IMR-90 (cell line): ENCODE measurements at regions not wholly inside any gene's neighbourhood (a gene's known extent, or its start where the extent isn't known, plus 50 kb on each side); places are given as distances from the start of the nearest gene placed in this dataset.

Experiments
- ATAC-seq: fragments of 200-7000 bp; cut with Tn5 transposase; 2 replicates; pipeline ENCODE4 v1.9.1; 2020; ENCODE audit warnings: low read depth, mild to moderate bottlenecking, moderate library complexity
- BruUV-seq: library from RNA; stranded (reverse); fragments of 400-500 nt; replicated peaks from 2 replicates; lab custom pipeline; 2021; lab: Mats Ljungman, UMichigan
- CTCF ChIA-PET: fragments of 300-600 bp; formaldehyde crosslinking; extraction: SDS; loops from one replicate; lab custom pipeline; 2021; ENCODE audit warnings: antibody characterized with exemption; lab: Yijun Ruan, JAX
- POLR2A ChIA-PET: fragments of 300-600 bp; sonication (Branson Sonifier 250); formaldehyde crosslinking; loops from one replicate; lab custom pipeline; 2022; ENCODE audit warnings: antibody characterized with exemption; ENCODE audit not compliant: unreplicated experiment; lab: Charles Lee
- DNase-seq: peaks from one replicate; pipeline ENCODE4 v3.0.0; 2013
- H2AFZ ChIP-seq: replicated peaks from 2 replicates; pipeline ENCODE3; 2013; ENCODE audit warnings: low read length, mild to moderate bottlenecking; ENCODE audit not compliant: poor library complexity
- H2AK5ac ChIP-seq: 2 replicates; pipeline ENCODE4 v1.6.1; 2013; ENCODE audit warnings: low read depth, low read length, inconsistent platforms
- H2AK9ac ChIP-seq: replicated peaks from 2 replicates; pipeline ENCODE3; 2013; ENCODE audit warnings: mild to moderate bottlenecking, low read depth, low read length, moderate library complexity; ENCODE audit not compliant: poor library complexity
- H2BK120ac ChIP-seq: 2 replicates; pipeline ENCODE4 v1.6.1; 2013; ENCODE audit warnings: low read depth, low read length, inconsistent platforms
- H2BK15ac ChIP-seq: 3 replicates; pipeline ENCODE4 v1.6.1; 2013; ENCODE audit warnings: low read depth, low read length, inconsistent platforms
- H2BK20ac ChIP-seq: 2 replicates; pipeline ENCODE4 v1.6.1; 2013; ENCODE audit warnings: low read depth, mild to moderate bottlenecking, inconsistent platforms, low read length, moderate library complexity
- H2BK5ac ChIP-seq: 2 replicates; pipeline ENCODE4 v1.6.1; 2013; ENCODE audit warnings: mild to moderate bottlenecking, low read depth, low read length, inconsistent platforms; ENCODE audit not compliant: poor library complexity, severe bottlenecking
- H3K14ac ChIP-seq: replicated peaks from 2 replicates; pipeline ENCODE4 v1.6.1; 2013; ENCODE audit warnings: low read depth, low read length, inconsistent platforms
- H3K18ac ChIP-seq: 2 replicates; pipeline ENCODE4 v1.6.1; 2013; ENCODE audit warnings: low read depth, low read length, control low read depth
- H3K23ac ChIP-seq: 2 replicates; pipeline ENCODE4 v1.6.1; 2013; ENCODE audit warnings: low read depth, low read length, inconsistent platforms
- H3K27ac ChIP-seq: 2 replicates; pipeline ENCODE4 v1.5.1; 2013; ENCODE audit warnings: mild to moderate bottlenecking, control low read depth, low read length; ENCODE audit not compliant: insufficient read depth
- H3K27me3 ChIP-seq: 2 replicates; pipeline ENCODE4 v1.6.1; 2013; ENCODE audit warnings: low read length; ENCODE audit not compliant: control insufficient read depth, insufficient read depth
- H3K36me3 ChIP-seq: 2 replicates; pipeline ENCODE4 v1.6.1; 2013; ENCODE audit warnings: low read length, mixed read lengths; ENCODE audit not compliant: control insufficient read depth, insufficient read depth
- H3K4ac ChIP-seq: 2 replicates; pipeline ENCODE4 v1.6.1; 2013; ENCODE audit warnings: low read depth, low read length, inconsistent platforms
- H3K4me1 ChIP-seq: 2 replicates; pipeline ENCODE4 v1.6.1; 2013; ENCODE audit warnings: low read length, mixed read lengths; ENCODE audit not compliant: control insufficient read depth, insufficient read depth
- H3K4me2 ChIP-seq: 2 replicates; pipeline ENCODE4 v1.6.1; 2013; ENCODE audit warnings: low read depth, mild to moderate bottlenecking, control low read depth, low read length, moderate library complexity
- H3K4me3 ChIP-seq: 2 replicates; pipeline ENCODE4 v1.5.1; 2013; ENCODE audit warnings: low read depth, mild to moderate bottlenecking, control low read depth, low read length, moderate library complexity; ENCODE audit not compliant: insufficient read depth
- H3K56ac ChIP-seq: 2 replicates; pipeline ENCODE4 v1.6.1; 2013; ENCODE audit warnings: low read length, inconsistent platforms; ENCODE audit not compliant: insufficient read depth; ENCODE audit errors: extremely low read depth
- H3K79me1 ChIP-seq, 2 experiments: 2 replicates each; pipeline ENCODE4 v1.6.1; 2013; ENCODE audit warnings: low read length in 2 of 2, inconsistent platforms in 1 of 2, low read depth in 1 of 2
- H3K9ac ChIP-seq: 2 replicates; pipeline ENCODE4 v1.6.1; 2013; ENCODE audit warnings: low read depth, low read length, control low read depth
- H3K9me1 ChIP-seq: 2 replicates; pipeline ENCODE4 v1.6.1; 2013; ENCODE audit warnings: low read length, inconsistent platforms; ENCODE audit not compliant: insufficient read depth
- H3K9me3 ChIP-seq: 2 replicates; pipeline ENCODE4 v1.6.1; 2013; ENCODE audit warnings: low read length; ENCODE audit not compliant: control insufficient read depth, insufficient read depth
- H4K20me1 ChIP-seq: 2 replicates; pipeline ENCODE4 v1.6.1; 2013; ENCODE audit warnings: low read length, inconsistent platforms; ENCODE audit not compliant: insufficient read depth
- H4K5ac ChIP-seq: 2 replicates; pipeline ENCODE4 v1.6.1; 2013; ENCODE audit warnings: mild to moderate bottlenecking, low read depth, low read length, control low read depth
- H4K8ac ChIP-seq, 2 experiments: 2 replicates each; pipeline ENCODE4 v1.6.1; 2013; ENCODE audit warnings: low read depth in 2 of 2, low read length in 2 of 2, control low read depth in 1 of 2, inconsistent platforms in 1 of 2
- H4K91ac ChIP-seq: 2 replicates; pipeline ENCODE4 v1.6.1; 2013; ENCODE audit warnings: low read depth, low read length, inconsistent platforms; ENCODE audit not compliant: insufficient read depth
- BHLHE40 ChIP-seq: fragments of 150-350 bp; IDR thresholded peaks from 2 replicates; pipeline ENCODE4 v1.6.1; 2016; ENCODE audit warnings: mild to moderate bottlenecking, low read depth, low read length
- CEBPB ChIP-seq: IDR thresholded peaks from 2 replicates; pipeline ENCODE4 v1.6.1; 2012; ENCODE audit warnings: low read depth, low read length, improper control_type of control experiment
- CHD1 ChIP-seq: IDR thresholded peaks from 2 replicates; pipeline ENCODE4 v1.6.1; 2012; ENCODE audit warnings: low read depth, low read length, improper control_type of control experiment
- FOS ChIP-seq: fragments of 150-350 bp; IDR thresholded peaks from 2 replicates; pipeline ENCODE4 v1.6.1; 2016; ENCODE audit warnings: low read depth, low read length
- MAFK ChIP-seq: IDR thresholded peaks from 2 replicates; pipeline ENCODE4 v1.6.1; 2012; ENCODE audit warnings: low read depth, low read length, improper control_type of control experiment
- MAZ ChIP-seq: IDR thresholded peaks from 2 replicates; pipeline ENCODE4 v1.6.1; 2012; ENCODE audit warnings: low read depth, mild to moderate bottlenecking, low read length, improper control_type of control experiment, moderate library complexity, borderline replicate concordance
- MXI1 ChIP-seq: IDR thresholded peaks from 2 replicates; pipeline ENCODE4 v1.6.1; 2012; ENCODE audit warnings: low read depth, mild to moderate bottlenecking, low read length, moderate library complexity, borderline replicate concordance
- NFE2L2 ChIP-seq: fragments of 150-350 bp; IDR thresholded peaks from 2 replicates; pipeline ENCODE4 v1.6.1; 2016; ENCODE audit warnings: low read depth, mild to moderate bottlenecking, low read length
- POLR2A ChIP-seq: IDR thresholded peaks from 2 replicates; pipeline ENCODE4 v1.6.1; 2012; ENCODE audit warnings: mild to moderate bottlenecking, low read depth, low read length
- RAD21 ChIP-seq: IDR thresholded peaks from 2 replicates; pipeline ENCODE4 v1.6.1; 2012; ENCODE audit warnings: low read length, improper control_type of control experiment
- RCOR1 ChIP-seq: IDR thresholded peaks from 2 replicates; pipeline ENCODE4 v1.6.1; 2012; ENCODE audit warnings: mild to moderate bottlenecking, low read length, improper control_type of control experiment; ENCODE audit not compliant: insufficient replicate concordance
- RFX5 ChIP-seq: IDR thresholded peaks from 2 replicates; pipeline ENCODE4 v1.8.0; 2012; ENCODE audit warnings: low read depth, mild to moderate bottlenecking, low read length, moderate library complexity
- SMC3 ChIP-seq: fragments of 150-350 bp; IDR thresholded peaks from 2 replicates; pipeline ENCODE4 v1.6.1; 2016; ENCODE audit warnings: low read depth, mild to moderate bottlenecking, antibody characterized with exemption, low read length, moderate library complexity
- WGBS, 2 experiments: methylation state at CpG; one replicate each; pipeline versions ENCODE4 v1.1.5 to v1.1.7; 2013; ENCODE audit warnings: missing lambda C conversion rate in 2 of 2; ENCODE audit not compliant: insufficient read length in 1 of 2; ENCODE audit errors: extremely low coverage in 2 of 2; 5-methylcytosine and 5-hydroxymethylcytosine counted together
- dilution Hi-C: fragments of 300-500 bp; cut with HindIII; formaldehyde crosslinking; loops from one replicate; pipeline ENCODE4 v1.14.3; 2018; ENCODE audit warnings: low sequenced_read_pairs; ENCODE audit not compliant: unreplicated experiment
- in situ Hi-C: fragments of 300-500 bp; cut with MboI; formaldehyde crosslinking; loops from 3 replicates; pipeline ENCODE4 v1.14.3; 2019; ENCODE audit warnings: low sequenced_read_pairs, inconsistent platforms, mixed read lengths
- intact Hi-C: fragments of 100-400 bp; cut with micrococcal nuclease; formaldehyde crosslinking; loops from 2 replicates; pipeline ENCODE4 v1.10.0; 2022
- TF ChIP-seq, protein P1 (sequence below): fragments of 150-350 bp; IDR thresholded peaks from 2 replicates; pipeline ENCODE4 v1.6.1; 2017; ENCODE audit warnings: mild to moderate bottlenecking, antibody characterized with exemption, low read length, low read depth
- TF ChIP-seq, protein P2 (sequence below): conservative IDR thresholded peaks from 2 replicates; pipeline ENCODE4 v1.5.1; 2012; ENCODE audit warnings: mild to moderate bottlenecking, low read depth, low read length, improper control_type of control experiment
- TF ChIP-seq, protein P3 (sequence below): fragments of 150-350 bp; IDR thresholded peaks from 2 replicates; pipeline ENCODE4 v1.6.1; 2016; ENCODE audit warnings: low read depth, mild to moderate bottlenecking, low read length, moderate library complexity, borderline replicate concordance

DNA sequence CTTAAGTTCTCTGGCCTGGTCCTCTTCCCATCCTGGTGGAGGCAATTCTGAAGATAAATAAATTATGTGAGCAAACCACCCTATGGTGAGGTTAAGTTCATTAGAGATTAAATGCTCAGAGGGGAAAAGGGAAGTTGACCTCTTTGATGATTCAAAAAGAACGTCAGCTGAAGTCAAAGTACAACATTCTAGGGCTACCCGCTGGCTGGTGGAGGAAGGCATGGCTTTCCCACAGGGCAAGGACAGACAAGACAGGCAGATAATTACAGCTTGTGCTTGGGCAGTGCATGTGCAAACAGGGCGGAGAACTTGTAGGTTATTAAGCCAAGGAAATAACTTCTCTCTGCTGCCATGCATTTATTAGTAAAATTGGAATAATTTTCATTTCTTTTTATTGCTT lies 91.0 kb upstream of the SLC24A3 start:
- Histone ChIP-seq H2BK5ac (no peak overlapping the region), H2BK120ac (no peak overlapping the region), H2AK9ac (no peak overlapping the region), H3K79me1 (no peaks in the 10 kb centered on the region), H3K36me3 (no peaks in the 10 kb centered on the region), H4K91ac (no peak overlapping the region), H3K4me2 (no peak overlapping the region), H3K23ac (no peak overlapping the region), H3K27ac (no peak overlapping the region), H2AFZ (no peak overlapping the region), H2BK20ac (no peak overlapping the region), H3K4ac (no peak overlapping the region), H3K27me3 (no peaks in the 10 kb centered on the region), H3K14ac (no peak overlapping the region), H3K4me3 (no peak overlapping the region), H4K5ac (no peak overlapping the region), H4K8ac (no peak overlapping the region), H3K4me1 (no peaks in the 10 kb centered on the region), H4K20me1 (no peaks in the 10 kb centered on the region), H3K9me3 (peaks cover 11% of the 10 kb centered on the region; the same call in 1 of the 2 replicates), H2BK15ac (no peak overlapping the region), H2AK5ac (no peak overlapping the region), H3K56ac (no peak overlapping the region), H3K9me1 (no peaks in the 10 kb centered on the region), H3K9ac (no peak overlapping the region), H3K18ac (no peak overlapping the region)
- dilution Hi-C loops = no loop called here
- DNase-seq (no peak), ATAC-seq (no peak)
- CTCF ChIA-PET = no interaction called here
- no peak for TF ChIP-seq MXI1
- TF ChIP-seq RCOR1 = no peak
- TF ChIP-seq RAD21 = no peak
- TF ChIP-seq, protein P1, sequence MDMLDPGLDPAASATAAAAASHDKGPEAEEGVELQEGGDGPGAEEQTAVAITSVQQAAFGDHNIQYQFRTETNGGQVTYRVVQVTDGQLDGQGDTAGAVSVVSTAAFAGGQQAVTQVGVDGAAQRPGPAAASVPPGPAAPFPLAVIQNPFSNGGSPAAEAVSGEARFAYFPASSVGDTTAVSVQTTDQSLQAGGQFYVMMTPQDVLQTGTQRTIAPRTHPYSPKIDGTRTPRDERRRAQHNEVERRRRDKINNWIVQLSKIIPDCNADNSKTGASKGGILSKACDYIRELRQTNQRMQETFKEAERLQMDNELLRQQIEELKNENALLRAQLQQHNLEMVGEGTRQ = no peak
- no peak for TF ChIP-seq NFE2L2
- TF ChIP-seq RFX5 = no peak
- TF ChIP-seq SMC3 = no peak
- TF ChIP-seq BHLHE40 = no peak
- TF ChIP-seq CHD1 = no peak
- no peak for TF ChIP-seq MAZ
- no peak for TF ChIP-seq POLR2A
- no peak for TF ChIP-seq FOS
- no peak for TF ChIP-seq MAFK
- no peak for TF ChIP-seq CEBPB
- TF ChIP-seq, protein P2, sequence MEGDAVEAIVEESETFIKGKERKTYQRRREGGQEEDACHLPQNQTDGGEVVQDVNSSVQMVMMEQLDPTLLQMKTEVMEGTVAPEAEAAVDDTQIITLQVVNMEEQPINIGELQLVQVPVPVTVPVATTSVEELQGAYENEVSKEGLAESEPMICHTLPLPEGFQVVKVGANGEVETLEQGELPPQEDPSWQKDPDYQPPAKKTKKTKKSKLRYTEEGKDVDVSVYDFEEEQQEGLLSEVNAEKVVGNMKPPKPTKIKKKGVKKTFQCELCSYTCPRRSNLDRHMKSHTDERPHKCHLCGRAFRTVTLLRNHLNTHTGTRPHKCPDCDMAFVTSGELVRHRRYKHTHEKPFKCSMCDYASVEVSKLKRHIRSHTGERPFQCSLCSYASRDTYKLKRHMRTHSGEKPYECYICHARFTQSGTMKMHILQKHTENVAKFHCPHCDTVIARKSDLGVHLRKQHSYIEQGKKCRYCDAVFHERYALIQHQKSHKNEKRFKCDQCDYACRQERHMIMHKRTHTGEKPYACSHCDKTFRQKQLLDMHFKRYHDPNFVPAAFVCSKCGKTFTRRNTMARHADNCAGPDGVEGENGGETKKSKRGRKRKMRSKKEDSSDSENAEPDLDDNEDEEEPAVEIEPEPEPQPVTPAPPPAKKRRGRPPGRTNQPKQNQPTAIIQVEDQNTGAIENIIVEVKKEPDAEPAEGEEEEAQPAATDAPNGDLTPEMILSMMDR = no peak
- TF ChIP-seq, protein P3, sequence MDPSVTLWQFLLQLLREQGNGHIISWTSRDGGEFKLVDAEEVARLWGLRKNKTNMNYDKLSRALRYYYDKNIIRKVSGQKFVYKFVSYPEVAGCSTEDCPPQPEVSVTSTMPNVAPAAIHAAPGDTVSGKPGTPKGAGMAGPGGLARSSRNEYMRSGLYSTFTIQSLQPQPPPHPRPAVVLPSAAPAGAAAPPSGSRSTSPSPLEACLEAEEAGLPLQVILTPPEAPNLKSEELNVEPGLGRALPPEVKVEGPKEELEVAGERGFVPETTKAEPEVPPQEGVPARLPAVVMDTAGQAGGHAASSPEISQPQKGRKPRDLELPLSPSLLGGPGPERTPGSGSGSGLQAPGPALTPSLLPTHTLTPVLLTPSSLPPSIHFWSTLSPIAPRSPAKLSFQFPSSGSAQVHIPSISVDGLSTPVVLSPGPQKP = no peak
- intact Hi-C loops = no loop called here
- in situ Hi-C loops = no loop called here
- no TSS peak for BruUV-seq
- POLR2A ChIA-PET = no interaction called here
- WGBS, 2 experiments = no CpG with 5 or more reads among the region's 3 CpGs
